AG08395 (cell line): ENCODE measurements at regions not wholly inside any gene's neighbourhood (a gene's known extent, or its start where the extent isn't known, plus 50 kb on each side); places are given as distances from the start of the nearest gene placed in this dataset.
"Not testable (repeated sequence)": the region's sequence is repeated elsewhere in the genome, so short reads cannot be mapped to it uniquely, and the experiment has no call there.

Source experiments
- DNase-seq: peaks from one replicate; pipeline ENCODE4 v3.0.0; 2012; ENCODE audit warnings: mixed read lengths, low spot score

DNA sequence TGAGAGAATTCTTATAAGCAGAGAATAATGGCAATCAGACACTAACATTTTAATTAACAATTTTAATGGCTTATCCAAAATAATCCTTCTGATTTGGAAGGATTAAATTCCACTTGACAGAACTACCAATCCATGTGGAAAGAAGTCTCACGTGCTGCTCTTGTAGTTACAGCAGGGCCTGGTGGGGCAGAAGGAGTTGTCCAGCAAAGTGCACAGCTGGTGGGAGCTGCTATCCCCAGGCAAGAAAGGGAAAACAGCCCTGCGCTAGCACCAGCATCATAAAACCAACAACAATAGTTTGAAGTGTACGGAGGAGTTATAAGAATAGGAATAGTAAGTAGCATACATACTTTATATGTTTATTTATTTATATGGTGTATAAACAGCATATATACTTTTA, 127.4 kb upstream of the TRIM2 start:
- DNase-seq: no peak

DNA sequence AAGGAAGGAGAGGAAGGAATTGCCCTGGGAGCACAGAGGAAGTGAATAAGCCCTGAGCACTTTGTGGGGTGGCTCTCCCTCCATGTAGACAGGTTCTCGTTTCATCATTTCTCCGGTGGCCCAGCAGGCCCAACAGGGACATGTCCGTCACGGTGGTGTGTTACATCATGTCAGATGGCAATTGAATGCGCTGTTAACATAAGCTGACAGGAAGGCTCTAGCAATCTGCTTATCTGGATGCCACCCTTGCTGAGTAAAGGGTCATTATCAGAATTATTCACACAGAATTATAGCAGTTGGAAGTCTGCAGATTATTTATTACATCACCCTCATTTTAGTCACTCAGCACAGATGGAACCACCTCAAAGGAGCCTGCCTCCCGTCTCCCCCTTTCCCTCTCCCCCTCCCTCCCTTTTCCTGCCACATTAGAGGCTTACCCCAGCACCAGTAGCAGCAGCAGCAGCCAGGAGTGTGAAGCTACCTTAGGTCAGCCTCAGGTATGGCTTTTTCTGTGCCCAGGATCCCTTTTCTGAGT, 124.3 kb upstream of the TRIM2 start:
- DNase-seq: no peak

DNA sequence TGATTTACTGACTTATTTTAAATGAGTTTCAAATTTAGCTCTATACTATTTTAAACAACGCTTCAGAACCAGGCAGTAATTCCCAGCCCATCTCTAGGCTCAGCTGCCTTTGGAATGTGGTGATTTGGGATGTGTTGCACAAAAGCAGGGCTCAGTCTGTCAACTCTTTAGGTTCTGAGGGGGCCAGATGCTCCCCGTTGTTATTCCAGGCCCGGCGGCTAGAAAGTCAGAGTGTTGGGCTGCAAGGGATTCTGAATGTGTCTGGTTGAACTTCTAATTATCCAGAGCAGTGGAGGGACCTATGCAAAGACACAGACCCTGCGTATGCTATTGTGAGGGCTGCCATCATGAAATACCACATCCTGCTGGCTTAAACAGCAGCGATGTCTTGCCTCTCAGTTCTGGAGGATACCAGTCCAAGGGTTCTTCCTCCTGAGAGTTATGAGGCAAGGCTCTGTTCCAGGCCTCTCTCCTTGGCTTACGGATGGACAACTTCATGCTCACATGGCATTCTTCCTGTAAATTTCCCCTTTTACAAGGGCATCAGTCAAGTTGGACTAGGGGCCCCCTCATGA, 123.2 kb upstream of the TRIM2 start:
- no peak for DNase-seq

DNA sequence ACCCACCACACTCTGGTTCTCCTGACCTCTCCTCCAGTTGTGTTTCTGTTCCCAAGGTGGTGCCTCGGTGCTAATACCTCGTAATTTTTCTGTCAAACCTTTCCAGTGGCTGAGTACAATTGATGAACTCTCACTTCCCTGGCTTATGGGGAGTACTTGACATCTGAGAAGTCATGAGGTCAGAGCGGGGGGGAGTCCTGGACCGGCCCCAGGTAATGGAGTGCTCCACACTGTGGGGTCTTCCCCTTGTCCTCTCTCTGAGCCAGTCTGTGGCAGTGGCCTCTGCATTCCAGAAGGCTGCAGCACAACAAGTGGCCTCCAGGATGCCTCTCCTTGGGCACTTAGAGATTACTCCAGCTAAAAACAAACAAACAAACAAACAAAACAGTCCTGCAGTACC, 122.5 kb upstream of the TRIM2 start:
- DNase-seq: no peak

DNA sequence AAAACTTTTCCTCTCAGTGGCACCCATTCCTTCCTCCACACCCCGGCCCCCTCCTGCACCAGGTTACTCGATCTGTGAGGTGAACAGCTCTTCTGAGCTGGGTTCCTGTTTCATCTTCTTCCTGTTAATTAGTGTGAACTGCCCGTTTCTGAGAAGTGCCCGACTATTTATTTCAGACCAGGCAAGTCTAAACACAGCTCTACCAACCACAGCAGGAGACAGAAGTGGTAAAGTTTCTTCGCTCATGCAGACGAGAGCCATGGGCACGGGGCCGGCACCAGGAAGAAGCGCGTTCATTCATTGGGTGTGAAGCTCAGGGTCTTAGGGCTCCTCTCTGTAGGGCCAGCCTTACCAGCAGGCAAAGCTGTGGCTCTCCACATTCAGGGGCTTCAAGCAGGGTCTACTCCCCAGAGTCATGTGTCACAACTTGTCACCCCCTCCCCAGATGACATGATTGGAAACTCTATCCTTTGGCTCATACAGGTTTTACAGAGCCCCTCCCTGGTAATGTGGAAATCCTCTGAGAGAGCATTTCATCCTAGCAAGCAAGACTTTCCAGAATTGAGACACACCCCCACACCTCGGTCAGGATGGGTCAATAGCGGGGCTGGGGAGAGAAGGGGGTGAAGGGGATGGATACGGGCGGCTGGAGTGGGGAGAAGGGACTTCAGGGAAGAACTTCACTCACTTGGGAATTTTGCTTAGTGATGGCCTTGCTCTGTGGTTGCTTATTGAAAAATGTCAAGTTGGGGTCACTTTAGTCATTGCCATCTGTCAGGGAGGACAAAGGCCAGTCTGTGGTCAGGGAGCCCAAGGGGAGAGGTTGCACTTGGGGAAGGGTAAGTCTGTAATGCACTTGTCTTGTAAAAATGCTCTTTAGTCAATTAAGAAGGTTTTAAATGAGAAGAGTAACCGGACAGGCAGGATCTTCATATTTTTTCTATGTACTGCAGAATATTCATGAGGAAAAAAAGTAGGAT, 121.6 kb upstream of the TRIM2 start:
- DNase-seq: no peak

DNA sequence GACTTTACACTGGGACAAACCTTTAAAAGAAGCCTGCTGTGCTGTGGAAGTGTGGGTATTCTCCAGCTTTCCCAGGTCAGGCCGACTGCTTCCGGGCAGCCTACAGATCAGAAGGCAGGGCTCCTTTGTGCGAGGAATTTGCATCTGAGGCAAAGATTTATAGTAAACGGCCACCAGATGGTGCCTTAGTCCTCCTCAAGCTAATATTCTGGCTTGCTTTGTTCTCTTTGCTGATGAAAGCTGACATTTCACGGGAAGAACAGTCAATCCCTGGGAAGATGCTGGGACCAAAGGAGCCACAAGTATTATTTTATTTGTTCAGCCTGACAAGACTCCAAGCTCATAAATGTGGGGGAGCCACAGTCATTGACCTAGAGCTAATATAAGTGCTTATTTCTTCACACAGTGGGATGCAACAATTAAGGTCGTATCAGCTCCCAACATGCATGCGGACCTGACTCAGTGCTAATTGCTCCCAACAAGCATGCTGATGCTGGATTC, 120.7 kb upstream of the TRIM2 start:
- peak; percentile 82 for DNase-seq

DNA sequence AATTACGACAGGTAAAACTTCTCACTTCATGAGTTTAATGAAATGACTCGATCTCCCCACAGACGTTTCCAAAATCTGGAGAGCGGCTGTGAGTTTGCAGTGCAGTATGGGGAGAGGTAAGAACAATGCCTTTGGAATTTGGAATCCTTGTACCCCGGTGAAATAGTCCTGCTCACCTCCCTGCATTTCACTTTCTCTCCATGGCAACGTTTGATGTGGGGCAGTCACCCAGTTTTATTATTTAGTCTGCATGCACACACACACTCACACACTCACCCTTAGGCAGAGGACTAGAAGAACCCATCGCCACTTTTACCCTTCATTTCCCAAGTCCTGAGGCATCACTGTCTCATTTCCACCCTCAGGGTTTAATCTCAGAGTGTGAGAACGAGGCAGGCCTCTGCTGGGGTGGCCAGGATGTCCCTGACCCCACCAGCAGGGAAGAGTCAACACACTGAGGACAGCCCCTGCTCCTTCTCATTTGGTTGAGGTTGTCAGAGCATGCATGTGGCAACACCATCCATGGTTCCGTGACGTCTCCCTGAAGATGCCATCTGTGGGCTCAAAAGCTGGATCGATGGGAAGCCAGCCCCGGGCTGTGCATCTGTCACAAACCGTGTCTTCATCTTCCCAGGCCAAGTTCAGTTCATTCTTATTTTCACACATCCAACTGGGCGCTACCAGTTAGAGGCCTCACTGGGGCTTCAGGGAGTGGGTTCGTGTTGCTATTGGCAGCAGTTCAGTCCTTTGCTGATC, 119.8 kb upstream of the TRIM2 start:
- no peak for DNase-seq

DNA sequence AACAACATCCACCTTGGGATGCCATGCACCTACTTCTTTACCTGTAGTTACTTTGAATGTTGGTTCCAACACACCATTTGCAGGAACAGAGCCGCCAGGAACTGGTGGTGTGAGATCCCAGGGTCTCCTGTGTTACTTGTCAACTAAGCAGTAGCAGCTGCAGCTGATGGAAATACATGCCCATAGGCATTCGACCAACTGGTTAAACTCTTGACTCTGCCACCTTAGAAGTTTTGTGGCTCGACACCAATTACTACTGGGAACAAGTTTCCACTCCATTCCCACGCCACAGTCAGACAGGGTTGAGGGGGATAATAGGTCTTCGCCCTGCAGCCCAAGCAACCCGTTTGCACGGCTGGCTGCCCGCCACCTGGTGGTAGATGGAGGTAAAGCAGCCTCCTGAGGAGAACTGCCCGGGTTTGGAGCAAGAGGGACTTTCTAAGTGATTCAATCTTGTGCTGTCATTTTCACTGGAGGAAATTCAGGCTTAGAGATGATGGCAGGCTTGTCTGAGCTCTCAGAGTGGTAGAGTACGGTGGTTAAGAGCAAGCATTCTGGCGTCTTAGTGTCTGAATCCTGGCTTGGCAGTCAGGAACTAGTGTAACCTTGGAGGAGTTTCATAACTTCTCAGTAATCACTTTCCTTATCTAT, 119.1 kb upstream of the TRIM2 start:
- DNase-seq: peak; percentile 78

DNA sequence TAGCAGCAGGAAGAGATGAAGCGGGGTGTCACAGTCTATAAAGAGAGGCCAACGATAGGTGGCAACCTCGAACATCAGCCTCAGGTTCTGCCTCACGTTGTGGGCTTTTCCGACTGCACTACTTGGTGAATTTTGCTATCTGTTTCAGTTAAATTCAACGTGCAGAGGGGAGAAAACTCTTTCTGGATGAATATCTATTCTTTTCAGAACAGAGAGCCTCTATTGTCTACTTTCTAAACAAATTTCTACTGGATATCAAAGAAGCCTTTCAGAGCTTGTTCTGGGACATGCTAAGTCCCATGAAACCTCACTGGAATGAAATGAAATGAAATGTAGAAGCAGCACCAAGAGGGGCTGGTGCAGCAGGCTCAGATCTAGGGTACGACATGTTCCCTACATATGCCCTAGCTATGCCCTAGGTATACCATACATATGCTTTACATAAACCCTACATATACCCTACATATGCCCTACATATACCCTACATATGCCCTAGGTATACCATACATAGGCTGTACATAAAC, 116.5 kb upstream of the TRIM2 start:
- DNase-seq: no peak

DNA sequence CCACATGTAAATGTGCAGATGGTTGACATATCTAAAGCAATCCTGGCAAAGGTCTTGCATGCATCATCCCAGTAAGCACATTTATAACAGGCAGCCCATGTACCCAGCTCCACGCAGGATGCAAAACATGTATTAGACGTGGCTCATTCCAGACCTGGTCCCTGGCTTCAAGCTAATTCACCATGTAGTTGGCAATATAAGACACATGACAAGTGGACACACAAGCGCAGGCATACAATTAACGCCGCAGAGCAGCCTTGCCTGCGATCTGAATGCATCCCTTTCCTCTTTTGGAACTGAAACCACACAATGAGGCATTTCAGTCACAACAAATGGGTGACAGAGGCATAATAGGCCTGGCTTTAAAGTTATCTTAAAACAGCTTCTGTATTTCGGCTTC, 114.5 kb upstream of the TRIM2 start:
- no peak for DNase-seq

DNA sequence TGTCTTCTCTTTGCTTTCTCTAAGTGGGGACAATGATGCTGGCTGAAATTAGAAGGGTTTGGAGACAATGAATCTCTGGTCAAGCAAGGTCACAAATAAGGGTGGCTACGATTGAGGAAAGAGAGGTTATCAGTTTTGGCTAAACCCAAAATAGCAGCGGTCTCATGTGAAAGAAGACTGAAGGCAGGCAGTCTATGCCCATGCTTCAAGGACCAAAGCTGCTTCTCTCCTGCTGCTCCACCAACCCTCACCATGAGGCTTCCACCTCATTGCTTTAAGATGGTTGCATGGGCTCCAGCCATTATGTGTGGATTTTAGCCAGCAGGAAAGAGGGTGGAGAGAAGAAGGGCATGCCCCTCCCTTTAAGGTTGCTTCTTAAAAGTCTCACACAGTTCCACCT, 114.1 kb upstream of the TRIM2 start:
- DNase-seq: no peak

DNA sequence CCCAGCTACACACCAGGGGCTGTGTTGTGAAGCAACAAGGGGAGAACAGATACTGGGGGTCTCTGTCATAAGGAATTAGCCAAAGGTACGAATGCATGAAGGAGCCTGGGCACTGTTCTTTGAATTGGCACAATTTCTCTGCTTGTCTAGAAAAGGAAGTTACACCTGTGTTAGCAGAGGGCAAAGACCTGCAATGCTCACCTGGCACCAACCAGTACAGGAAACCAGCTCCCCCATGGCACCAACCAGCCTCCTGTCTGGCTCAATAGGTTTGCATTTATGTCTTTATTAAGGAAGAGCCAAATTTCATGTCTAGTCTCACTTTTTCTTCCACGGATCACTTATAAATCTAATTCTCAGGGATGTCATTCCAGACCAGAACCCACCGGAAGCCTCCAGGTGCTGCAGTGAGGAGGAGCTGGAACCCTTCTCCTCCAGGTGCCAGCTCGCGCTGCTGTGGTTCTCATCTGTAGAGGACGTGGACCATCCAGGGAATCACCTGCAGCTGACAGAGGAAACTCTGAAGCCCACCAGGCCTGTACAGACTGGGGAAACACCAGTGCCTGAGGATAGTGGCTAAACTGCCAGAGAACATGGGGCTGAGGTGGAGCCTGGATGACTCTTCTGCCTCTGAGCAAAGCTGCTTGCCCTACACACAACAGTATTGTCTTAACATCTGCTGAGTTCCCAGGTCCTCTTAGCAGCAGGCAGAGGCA, 113.4 kb upstream of the TRIM2 start:
- no peak for DNase-seq

DNA sequence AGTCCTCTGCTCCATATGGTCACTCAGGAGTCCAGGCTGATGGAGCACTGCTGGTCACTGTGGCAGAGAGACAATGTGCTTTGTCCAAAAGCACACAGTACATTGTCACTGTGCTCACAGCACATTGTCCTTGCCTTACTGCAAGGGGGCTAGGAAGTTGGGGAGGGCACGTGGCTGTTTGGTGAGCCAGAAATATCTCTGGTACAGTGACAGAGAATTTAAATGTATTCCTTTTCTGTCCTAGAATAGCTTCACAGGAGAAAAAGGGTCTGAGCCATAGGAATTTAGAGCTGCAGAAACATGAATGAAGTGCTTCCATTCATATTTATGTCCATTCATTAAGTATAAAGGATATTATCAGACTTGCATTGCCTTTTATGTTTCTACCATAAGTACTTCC, 110.8 kb upstream of the TRIM2 start:
- no peak for DNase-seq

DNA sequence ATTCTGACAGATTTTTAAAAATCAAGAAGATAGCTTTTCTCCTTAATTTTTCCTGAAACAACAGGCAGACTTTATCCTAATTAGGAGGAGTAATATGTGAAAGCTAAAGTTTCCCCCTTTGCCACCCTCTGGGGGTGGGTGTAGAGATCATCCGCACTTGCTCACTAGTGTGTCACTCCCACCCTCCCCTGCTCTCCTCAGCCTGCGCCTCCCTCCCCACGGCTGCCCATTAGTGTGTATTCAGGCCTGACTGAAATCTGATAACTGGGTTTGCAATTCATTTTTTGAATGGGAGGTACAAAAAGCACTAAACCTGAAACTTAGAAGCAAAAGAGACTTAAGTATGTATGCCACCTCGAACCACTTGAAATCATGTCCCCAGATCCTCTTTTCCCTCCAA, 110.4 kb upstream of the TRIM2 start:
- no peak for DNase-seq

DNA sequence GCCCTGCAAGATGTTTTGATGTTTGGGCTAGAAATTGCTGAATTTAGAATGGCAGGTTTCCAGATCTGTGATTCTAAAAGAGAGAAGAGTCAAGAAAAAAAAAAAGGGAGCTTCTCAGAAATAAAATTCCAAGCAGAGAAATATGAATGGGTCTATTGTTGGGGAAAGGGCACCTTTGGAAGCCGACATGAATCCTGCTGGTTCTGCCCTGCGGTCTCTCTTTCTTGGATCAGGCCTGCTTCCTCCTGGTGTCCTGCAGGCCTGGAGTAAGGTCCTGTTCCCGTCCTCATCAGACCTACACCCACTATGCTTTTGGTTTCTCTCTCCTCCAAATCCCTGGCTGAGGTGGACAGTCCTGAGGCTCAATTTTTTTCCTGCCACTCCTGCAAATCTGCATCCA, 109.8 kb upstream of the TRIM2 start:
- DNase-seq: no peak

DNA sequence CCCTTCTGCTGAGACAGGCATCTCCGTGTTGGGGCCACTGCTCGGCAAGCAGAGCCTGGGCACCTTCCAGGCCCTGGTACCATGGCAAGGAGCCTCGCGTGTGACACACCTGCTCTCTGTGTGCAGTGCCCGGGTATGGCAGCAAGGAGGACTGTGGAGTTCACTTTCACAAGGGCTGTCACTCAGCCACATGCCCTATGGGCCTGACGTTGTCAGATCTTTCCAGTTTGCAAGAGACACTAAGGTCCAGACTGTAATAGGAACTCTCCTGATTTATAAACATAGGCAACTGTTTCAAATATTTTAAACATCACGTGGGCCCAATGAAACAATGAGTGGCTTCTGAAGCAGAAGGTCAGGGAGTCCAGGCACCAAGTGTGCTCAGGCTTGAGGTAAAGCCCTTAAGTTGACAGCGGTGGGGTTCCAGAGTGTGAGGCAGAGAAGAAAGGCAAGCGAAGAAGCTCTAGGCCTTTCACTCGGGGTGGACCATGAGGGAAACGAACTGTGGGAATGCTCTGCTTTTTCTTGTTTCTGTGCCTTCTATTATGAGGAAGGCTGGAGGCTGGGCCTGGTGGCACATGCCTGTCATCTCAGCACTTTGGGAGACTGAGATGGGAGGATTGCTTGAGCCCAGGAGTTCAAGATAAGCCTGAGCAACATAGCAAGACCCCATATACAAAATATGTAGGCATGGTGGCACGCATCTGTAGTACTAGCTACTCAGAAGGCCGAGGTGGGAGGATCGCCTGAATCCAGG, 108.6 kb upstream of the TRIM2 start:
- no peak for DNase-seq

DNA sequence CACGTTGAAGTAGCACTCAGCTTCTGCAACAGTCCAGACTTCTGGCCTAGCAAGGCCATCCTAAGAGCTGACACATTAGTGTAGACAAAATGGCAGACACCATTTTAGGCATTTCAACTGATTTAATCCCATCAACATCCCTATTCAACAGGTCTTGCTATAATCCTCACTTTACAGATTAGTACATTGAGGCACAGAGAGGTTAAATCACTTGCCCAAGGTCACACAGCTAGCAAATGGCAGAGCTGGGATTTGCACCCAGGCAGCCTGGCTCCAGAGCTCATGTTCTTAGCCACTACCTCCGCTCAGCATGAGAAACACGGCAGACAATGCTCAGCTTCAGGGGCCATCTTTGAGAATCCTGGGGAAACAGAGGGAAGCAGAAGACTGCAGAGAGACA, 107.9 kb upstream of the TRIM2 start:
- no peak for DNase-seq

DNA sequence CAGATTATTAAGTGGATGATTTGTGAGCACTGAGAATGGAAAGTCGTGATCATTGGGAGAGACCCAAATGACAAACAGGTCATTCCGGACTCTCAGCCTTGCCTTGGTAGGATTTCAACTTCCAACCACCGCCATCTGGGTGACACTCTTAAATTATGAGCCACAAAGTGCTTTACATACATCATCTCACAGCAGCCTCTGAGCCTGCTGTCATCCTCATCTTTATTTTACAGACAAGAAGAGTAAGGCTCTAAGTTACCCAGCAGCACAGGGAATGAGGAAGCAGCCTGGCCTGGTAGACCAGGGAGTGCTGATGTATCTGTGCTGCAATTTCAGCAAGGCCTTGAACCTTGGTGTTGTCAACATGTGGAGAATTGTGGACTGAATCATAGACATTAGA, 105.8 kb upstream of the TRIM2 start:
- no peak for DNase-seq

DNA sequence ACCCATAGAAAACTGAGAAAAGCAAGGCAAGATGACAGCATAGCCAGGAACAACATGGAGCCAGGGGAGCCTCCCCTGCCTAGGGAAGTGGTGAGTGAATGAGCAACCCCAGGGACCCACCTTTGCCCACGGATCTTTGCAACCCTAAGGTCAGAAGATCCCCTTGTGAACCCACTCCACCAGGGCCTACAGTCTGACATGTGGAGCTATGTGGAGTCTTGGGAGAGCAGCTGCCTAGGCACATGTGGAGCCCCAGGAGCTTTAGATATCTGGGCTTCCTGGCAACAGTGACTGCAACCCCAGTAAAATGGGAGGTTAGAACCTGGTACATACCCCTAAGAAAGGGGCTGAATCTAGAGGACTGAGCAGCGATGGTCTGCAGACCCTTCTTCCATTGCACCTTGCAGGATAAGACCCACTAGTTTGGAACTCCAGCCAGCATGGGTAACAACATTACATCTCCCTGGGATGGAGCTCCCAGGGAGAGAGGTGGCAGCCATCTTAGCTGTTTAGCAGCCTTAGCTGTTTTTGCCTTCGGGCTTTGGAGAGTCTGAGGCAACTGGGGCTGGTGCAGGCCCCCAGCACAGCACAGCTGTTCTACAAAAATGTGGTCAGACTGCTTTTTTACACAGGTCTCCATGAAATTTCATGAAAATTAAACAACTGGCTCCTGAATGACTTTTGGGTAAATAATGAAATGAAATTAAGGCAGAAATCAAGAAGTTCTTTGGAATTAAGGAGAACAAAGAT, 104.7 kb upstream of the TRIM2 start:
- DNase-seq: no peak

DNA sequence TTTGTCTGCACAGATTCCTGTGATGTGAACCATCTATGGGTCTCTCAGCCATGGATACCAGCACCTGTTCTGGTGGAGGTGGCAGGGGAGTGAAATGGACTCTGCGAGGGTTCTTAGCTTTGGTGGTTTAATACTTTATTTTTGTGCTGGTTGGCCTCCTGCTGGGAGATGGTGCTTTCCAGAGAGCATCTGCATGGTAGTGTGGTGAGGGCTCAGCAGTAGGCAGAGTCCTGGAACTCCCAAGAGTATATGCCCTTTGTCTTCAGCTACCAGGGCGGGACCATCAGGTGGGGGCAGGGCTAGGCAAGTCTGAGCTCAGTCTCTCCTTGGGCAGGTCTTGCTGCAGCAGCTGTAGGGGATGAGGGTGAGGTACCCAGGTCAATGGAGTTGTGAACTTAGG, 97.5 kb upstream of the TRIM2 start:
- DNase-seq: not testable (repeated sequence)
